Natural killer cell (primary cell): ENCODE measurements at regions not wholly inside any gene's neighbourhood (a gene's known extent, or its start where the extent isn't known, plus 50 kb on each side); places are given as distances from the start of the nearest gene placed in this dataset.

Source experiments
- ATAC-seq, 3 donors: fragments of 150-1000 bp in 2 of 3; fragments of 200-7000 bp in 1 of 3; cut with Tn5 transposase; 1 replicate in 1 of 3; 2 replicates in 2 of 3; pipeline ENCODE4 v1.10.0; 2021; ENCODE audit warnings: mild to moderate bottlenecking in 2 of 3, moderate library complexity in 2 of 3
- DNase-seq, 2 donors: peaks; one replicate each; pipeline versions ENCODE4 v3.0.0 to v3.0.0-alpha.2; 2013 to 2021; ENCODE audit warnings: mixed read lengths in 1 of 2
- H3K27ac ChIP-seq: one replicate; pipeline ENCODE4 v1.5.1; 2013; ENCODE audit warnings: mild to moderate bottlenecking, low read length
- H3K27me3 ChIP-seq: one replicate; pipeline ENCODE4 v1.6.1; 2013; ENCODE audit warnings: low read length; ENCODE audit not compliant: control insufficient read depth, insufficient read depth
- H3K36me3 ChIP-seq: one replicate; pipeline ENCODE4 v1.6.1; 2013; ENCODE audit warnings: low read length; ENCODE audit not compliant: control insufficient read depth, insufficient read depth
- H3K4me1 ChIP-seq: one replicate; pipeline ENCODE4 v1.6.1; 2013; ENCODE audit warnings: low read length; ENCODE audit not compliant: control insufficient read depth, insufficient read depth
- H3K4me3 ChIP-seq: one replicate; pipeline ENCODE4 v1.5.1; 2013; ENCODE audit warnings: low read length
- H3K9me3 ChIP-seq: one replicate; pipeline ENCODE4 v1.6.1; 2013; ENCODE audit warnings: low read length; ENCODE audit not compliant: control insufficient read depth, insufficient read depth
- H3K27ac Mint-ChIP-seq, 2 donors: one replicate each; pipeline ENCODE4 v1.8.0; 2022; ENCODE audit warnings: mild to moderate bottlenecking in 2 of 2, mixed read lengths in 2 of 2, moderate library complexity in 1 of 2
- H3K27me3 Mint-ChIP-seq, 2 donors: one replicate each; pipeline ENCODE4 v1.8.0; 2022; ENCODE audit warnings: low read depth in 2 of 2, mixed read lengths in 2 of 2
- H3K36me3 Mint-ChIP-seq: one replicate; pipeline ENCODE4 v1.8.0; 2022; ENCODE audit warnings: mixed read lengths
- H3K4me1 Mint-ChIP-seq, 2 donors: one replicate each; pipeline ENCODE4 v1.8.0; 2022; ENCODE audit warnings: mixed read lengths in 2 of 2
- H3K4me3 Mint-ChIP-seq: one replicate; pipeline ENCODE4 v1.8.0; 2022; ENCODE audit warnings: mild to moderate bottlenecking, moderate library complexity, mixed read lengths
- H3K9me3 Mint-ChIP-seq, 2 donors: one replicate each; pipeline ENCODE4 v1.8.0; 2022; ENCODE audit warnings: mixed read lengths in 2 of 2
- CTCF ChIP-seq: fragments of 200-600 bp; IDR thresholded peaks from one replicate; pipeline ENCODE4 v1.8.0; 2022; ENCODE audit warnings: antibody characterized with exemption
- WGBS: methylation state at CpG from one replicate; pipeline ENCODE4 v1.1.7; 2013; ENCODE audit warnings: missing lambda C conversion rate; ENCODE audit not compliant: insufficient coverage; 5-methylcytosine and 5-hydroxymethylcytosine counted together
- intact Hi-C: fragments of 100-400 bp; cut with micrococcal nuclease; formaldehyde crosslinking; loops from one replicate; pipeline ENCODE4 v1.14.2; 2022

DNA sequence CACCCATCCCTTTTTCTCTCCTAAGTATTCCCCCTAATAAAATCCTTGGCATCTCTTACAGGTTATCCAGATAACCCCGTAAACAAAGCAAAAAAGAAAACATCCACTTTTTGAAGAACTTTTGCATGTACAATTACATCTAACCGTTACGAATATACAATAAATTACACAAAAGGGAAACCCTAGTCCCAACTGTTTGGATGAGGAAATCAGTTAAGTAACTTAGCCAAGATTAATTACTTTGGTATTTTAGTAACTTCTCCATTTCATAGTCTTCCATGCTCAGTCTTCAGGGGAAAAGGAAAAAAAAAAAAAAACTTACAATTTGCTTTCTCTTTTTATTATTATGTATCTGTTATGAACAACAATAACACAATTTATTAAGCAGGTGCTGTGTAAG, 212.9 kb downstream of the ACTL7B start:
- Histone ChIP-seq H3K4me3 (no peak overlapping the region), H3K9me3 (no peaks in the 10 kb centered on the region), H3K4me1 (no peaks in the 10 kb centered on the region), H3K36me3 (no peaks in the 10 kb centered on the region), H3K27me3 (no peaks in the 10 kb centered on the region), H3K27ac (no peak overlapping the region)
- intact Hi-C loops: no loop called here
- H3K27me3 Mint-ChIP-seq: no peaks in the 10 kb centered on the region
- no peak for DNase-seq
- H3K9me3 Mint-ChIP-seq: peaks cover 0 to 5% of the 10 kb centered on the region in 2 donors
- no peaks in the 10 kb centered on the region for H3K4me1 Mint-ChIP-seq
- H3K36me3 Mint-ChIP-seq: no peaks in the 10 kb centered on the region
- H3K27ac Mint-ChIP-seq: no peak overlapping the region
- TF ChIP-seq CTCF: no peak
- ATAC-seq: no peak
- H3K4me3 Mint-ChIP-seq: no peak overlapping the region
- WGBS: 23% methylated on average over 1 of the region's 3 CpGs

- H3K4me1 ChIP-seq: no peaks in the 10 kb centered on the region
- ATAC-seq: no peak
- H3K27me3 Mint-ChIP-seq: no peaks in the 10 kb centered on the region
Observed at GRCh38 chr9:108640230-108640629, 215.6 kb downstream of the ACTL7B start.

GRCh38 chr9:108639696-108640095, 216.1 kb downstream of the ACTL7B start:
- Mint-ChIP-seq H3K4me3 (no peak overlapping the region), H3K27ac (no peak overlapping the region), H3K9me3 (peaks cover 0 to 5% of the 10 kb centered on the region in 2 donors), H3K4me1 (no peaks in the 10 kb centered on the region), H3K27me3 (no peaks in the 10 kb centered on the region), H3K36me3 (no peaks in the 10 kb centered on the region)
- Histone ChIP-seq H3K27ac (no peak overlapping the region), H3K27me3 (no peaks in the 10 kb centered on the region), H3K36me3 (no peaks in the 10 kb centered on the region), H3K4me1 (no peaks in the 10 kb centered on the region), H3K9me3 (no peaks in the 10 kb centered on the region), H3K4me3 (no peak overlapping the region)
- DNase-seq (no peak), ATAC-seq (no peak)
- WGBS: 12% methylated on average over 3 of the region's 3 CpGs
- TF ChIP-seq CTCF: no peak
- intact Hi-C loops: no loop called here

More at GRCh38 chr9:108640230-108640629, 215.6 kb downstream of the ACTL7B start:
- no peak overlapping the region for H3K27ac ChIP-seq
- intact Hi-C loops: no loop called here
- no peaks in the 10 kb centered on the region for H3K27me3 ChIP-seq
- no peaks in the 10 kb centered on the region for H3K9me3 ChIP-seq
- Mint-ChIP-seq H3K9me3 (peaks cover 0 to 5% of the 10 kb centered on the region in 2 donors), H3K4me1 (no peaks in the 10 kb centered on the region), H3K36me3 (no peaks in the 10 kb centered on the region), H3K4me3 (no peak overlapping the region), H3K27ac (no peak overlapping the region)
- DNase-seq: no peak
- WGBS: no CpG with 5 or more reads among the region's 1 CpG
- no peak for TF ChIP-seq CTCF
- H3K4me3 ChIP-seq: no peak overlapping the region
- H3K36me3 ChIP-seq: no peaks in the 10 kb centered on the region

GRCh38 chr9:108639091-108639490, 216.7 kb downstream of the ACTL7B start:
- Histone ChIP-seq H3K27ac (no peak overlapping the region), H3K36me3 (no peaks in the 10 kb centered on the region), H3K9me3 (no peaks in the 10 kb centered on the region), H3K4me3 (no peak overlapping the region), H3K27me3 (no peaks in the 10 kb centered on the region), H3K4me1 (no peaks in the 10 kb centered on the region)
- intact Hi-C loops: no loop called here
- no peak overlapping the region for H3K27ac Mint-ChIP-seq
- no peaks in the 10 kb centered on the region for H3K27me3 Mint-ChIP-seq
- TF ChIP-seq CTCF: no peak
- H3K36me3 Mint-ChIP-seq: no peaks in the 10 kb centered on the region
- ATAC-seq: no peak
- 87% methylated on average over 4 of the region's 5 CpGs for WGBS
- H3K4me3 Mint-ChIP-seq: no peak overlapping the region
- DNase-seq: no peak
- H3K9me3 Mint-ChIP-seq: peaks cover 0 to under 1% of the 10 kb centered on the region in 2 donors
- H3K4me1 Mint-ChIP-seq: no peaks in the 10 kb centered on the region
